Suppressor macrophage (primary cell): ENCODE measurements at regions not wholly inside any gene's neighbourhood (a gene's known extent, or its start where the extent isn't known, plus 50 kb on each side); places are given as distances from the start of the nearest gene placed in this dataset.

Source experiments
- DNase-seq, 4 experiments: peaks; one replicate each; pipeline ENCODE4 v3.0.0-alpha.2; 2020 to 2022

DNA sequence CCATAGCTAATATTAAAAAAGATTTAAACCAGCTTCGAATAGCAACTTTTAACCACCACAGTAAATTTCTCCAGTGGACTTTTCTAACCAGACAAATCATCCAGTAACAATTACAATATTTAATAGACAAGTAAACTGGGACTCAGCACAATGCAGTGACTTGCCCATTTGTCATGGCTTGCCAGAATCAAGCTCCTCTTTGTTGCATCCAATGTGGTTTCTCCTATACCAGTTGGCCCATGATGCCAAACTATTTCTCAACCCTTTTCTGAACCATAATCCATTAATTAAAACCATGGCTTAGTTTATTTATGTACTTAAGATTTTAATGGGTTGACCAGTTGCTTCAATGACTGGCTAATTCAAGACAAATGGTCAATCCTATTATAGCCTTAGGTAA, 64.4 kb downstream of the DIO2 start:
- no peak for DNase-seq

- DNase-seq, result no peak
Observed at GRCh38 chr14:80136358-80136757, 74.9 kb downstream of the DIO2 start.

GRCh38 chr14:80135305-80136088, 75.8 kb downstream of the DIO2 start:
- DNase-seq, result no peak

- no peak for DNase-seq
Observed at GRCh38 chr14:80134321-80134720, 77.0 kb downstream of the DIO2 start.

DNA sequence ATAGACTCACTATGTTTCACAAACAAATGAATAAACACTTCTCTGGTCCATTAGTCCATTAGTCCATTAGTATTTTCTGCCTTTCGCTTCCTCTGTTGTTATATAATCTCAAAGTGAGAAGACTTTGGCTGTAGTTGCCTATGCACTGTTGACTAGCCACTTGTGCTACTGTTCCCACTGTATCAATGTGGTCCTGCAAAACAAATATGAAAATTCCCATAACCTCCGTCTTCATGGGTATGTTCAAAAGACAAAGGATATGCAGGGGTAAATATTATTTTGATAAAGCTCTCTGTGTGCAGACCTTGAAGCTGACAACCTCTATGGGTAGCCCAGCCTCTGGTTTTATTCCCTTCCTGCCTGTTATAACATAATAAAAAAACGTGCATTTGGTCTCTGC, 77.8 kb downstream of the DIO2 start:
- no peak for DNase-seq

DNA sequence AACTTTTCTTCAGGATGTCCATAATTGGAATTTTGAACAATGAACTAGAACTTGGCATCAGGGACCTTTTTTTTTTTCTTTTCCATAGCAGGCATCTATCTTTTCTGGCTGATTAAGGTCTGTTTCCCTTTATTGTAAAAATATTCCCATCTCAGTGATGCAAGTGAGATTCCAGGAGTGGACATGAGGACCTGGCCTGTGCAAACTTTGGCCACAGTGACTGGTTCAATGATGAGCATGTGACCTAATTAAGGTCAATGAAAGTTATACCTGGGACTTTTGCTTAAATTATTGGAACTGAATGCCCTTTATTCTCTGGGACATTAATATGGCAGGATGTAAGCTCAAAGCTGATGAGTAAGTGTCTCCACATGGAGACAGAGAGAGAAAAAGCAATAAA, 83.8 kb downstream of the DIO2 start:
- no peak for DNase-seq

DNA sequence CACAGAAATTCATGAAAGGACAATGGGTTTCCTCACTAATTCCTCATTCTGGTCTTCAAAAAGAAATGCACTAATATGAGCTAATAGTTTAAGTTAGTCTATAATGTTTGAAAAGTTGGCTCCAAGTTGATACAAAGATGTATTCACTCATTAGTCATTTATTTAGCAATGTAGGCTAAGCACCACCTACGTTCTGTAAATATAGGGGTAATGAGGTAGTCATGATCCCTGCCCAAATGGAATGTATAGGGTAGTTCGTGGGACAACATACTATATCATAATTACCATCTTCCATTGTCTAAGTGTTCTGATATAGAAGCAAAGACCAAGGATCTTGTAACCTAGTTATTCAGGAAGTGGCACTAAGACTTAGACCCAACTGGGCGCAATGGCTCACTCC, 86.5 kb downstream of the DIO2 start:
- DNase-seq, result no peak

GRCh38 chr14:80117876-80118275, 93.4 kb downstream of the DIO2 start:
- DNase-seq, result no peak

GRCh38 chr14:80116157-80116556, 95.1 kb downstream of the DIO2 start:
- no peak for DNase-seq

DNA sequence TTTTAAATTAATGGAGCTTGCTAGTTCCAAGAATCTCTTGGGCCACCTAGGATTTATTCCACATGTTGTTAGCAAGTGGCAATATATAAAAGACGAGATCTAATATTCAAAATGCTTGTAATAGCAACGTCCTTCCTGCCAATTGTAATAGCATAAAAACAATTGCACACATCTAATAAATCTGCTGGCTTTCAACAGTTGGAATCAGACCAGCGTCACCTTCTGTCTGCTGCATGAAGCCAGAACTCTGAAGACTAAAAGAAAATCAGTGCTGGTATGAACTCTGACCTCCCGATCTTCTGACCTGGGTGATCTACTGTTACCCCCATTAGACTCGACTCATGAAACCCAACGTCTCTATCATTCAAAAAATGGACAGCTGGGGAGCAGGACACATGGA, 100.6 kb downstream of the DIO2 start:
- DNase-seq, result no peak

DNA sequence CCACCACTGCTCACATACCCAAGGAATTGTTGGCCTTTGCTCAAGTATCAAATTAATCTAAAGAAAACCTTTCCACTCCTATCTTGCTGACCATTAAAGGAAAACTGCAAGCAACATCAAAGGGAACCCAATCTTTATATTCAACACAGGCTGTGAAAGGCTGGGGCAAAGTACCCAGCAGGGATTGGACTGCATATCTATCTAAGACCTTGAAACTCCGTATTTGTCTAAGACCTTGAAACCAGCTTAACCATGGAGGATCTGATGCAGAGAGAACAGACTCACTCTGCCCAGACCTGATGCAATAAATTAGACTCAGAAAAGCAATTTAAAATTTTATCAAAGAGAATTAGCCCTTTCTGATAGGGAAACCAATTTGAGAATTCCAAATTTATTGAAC, 102.2 kb downstream of the DIO2 start:
- no peak for DNase-seq

DNA sequence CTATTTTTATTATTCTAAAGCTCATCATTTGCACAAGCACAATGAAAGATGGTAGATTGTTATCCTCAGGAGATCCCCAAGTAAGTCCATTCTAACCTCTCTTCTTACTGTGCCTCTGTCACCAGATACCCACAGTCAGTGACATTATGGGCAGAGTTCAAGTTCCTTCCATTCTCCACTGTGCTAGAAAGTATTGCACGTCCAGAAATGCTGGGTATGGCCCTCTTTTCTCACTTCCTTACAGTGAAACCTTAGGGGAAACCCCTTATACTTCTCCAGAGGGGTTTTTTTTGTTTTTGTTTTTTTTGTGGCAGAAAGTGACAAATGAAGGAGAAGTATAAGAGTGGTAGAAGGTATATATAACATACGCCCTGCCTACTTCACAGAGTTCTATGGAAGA, 102.9 kb downstream of the DIO2 start:
- DNase-seq, result no peak

DNA sequence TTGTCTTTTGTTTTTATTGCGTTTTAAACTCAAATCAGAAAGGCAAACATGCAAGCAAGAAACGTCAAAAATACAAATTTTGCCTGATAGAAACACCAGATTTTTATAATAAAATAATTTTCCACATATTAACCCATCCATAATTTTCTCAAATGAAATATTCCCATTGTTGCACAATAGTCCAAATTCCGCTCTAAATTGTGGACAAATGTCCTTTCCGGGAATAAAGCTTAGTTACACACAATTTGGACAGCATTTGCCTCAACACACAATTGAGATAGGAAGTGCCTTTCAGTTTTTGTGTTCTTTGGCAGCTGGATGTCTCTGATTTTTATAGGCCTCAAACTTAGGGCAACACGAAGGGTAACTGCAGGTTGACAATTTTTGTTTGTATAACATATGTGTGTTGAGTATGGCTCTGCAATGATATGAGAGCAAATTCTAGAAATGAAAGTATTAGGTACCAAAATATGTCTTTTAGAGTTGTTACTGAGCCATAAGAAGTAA, 105.8 kb downstream of the DIO2 start:
- no peak for DNase-seq

DNA sequence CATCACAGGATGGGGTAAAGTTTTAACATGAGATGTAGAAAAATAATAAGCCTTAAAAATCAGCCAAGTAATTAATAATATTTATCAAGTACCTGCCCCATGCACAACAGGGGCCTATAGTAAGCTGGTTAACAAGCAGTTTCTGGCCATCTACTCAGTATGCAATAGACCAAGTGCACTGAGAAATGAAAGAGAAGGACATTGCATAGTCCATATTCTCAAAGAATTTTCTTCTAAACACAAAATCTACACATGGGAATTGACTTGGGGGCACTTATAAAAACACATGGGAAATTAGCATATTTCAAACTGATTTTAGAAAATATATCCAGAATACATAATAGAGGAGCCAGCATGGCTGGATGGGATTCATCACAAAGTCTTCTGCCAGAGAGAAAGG, 109.5 kb downstream of the DIO2 start:
- DNase-seq, result no peak

DNA sequence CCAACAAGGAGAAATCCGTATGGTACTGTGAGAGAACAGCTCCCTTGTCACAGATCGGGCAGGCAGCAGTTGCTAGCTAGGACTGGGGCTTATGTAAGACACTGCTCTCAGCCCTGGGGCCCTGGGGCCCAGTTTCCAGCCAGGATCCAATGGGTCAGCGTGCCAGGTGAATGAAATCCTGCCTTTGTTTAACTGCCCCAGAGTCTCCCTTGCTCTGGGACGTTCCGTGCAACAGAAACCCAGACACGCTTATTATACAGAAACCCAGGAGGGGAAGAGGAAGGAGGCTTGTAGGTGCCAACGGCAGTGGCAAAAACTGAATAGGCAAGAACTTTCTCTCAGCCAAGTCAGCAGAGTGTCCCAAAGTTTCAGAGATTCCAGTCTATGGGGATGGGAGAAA, 110.6 kb downstream of the DIO2 start:
- no peak for DNase-seq

DNA sequence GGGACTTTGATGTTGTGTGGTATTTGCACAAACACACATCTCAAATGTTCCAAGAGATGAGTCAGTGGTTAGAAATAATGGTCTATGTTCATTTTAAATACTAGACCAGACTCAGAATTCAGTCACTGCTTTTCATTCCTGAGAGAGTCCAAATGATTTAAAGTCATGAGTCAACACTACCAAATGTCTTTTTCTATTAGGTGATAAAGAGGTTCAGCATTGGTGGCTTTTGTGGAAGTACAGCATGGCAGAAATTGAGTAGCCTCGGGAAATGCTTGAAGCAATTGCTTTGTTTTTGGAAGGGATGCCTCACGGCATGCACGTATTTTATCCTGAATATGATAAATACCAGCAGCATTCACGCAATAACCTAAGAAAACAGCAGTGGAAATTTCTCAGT, 115.7 kb downstream of the DIO2 start:
- DNase-seq, result no peak

GRCh38 chr14:80087411-80087810, 123.9 kb downstream of the DIO2 start:
- DNase-seq, result no peak

DNA sequence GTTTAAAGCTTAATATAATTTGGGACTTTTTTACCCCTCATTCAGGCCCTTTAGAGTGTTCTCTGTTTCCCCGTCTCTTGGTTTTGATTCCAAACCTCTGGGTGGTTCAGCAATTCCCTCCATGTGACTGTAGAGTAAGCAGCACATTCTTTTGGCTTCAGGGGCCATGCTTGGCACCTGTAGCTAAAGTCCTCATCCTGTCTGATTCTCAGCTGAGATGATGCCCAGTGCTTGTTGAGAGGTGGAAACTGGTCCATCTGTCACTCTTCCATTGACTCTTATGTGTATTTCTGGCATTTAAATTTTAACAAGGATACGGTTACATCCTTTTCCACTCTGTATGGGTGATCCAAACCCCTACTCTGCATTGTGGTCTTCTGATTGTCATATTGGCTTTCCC, 127.1 kb downstream of the DIO2 start:
- DNase-seq, result no peak

DNA sequence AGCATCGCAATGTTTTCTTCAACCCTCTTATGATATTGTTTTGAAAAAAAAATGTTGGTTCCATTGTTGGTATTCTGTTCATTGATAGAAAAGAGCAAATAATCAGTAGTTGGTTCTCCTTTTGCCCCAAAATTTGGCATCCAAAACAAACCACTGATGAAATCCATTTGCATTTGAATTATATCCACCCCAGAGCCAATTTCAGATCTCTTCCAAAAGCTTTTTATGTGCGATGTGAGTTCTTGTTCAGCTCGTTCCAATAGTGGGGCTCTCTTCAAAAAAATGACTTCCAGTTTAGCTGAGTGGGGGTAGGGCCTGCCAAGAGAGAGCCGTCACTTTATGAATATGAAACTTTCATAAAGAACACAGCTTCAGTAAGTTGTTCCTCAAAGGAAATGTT, 130.7 kb downstream of the DIO2 start:
- no peak for DNase-seq

DNA sequence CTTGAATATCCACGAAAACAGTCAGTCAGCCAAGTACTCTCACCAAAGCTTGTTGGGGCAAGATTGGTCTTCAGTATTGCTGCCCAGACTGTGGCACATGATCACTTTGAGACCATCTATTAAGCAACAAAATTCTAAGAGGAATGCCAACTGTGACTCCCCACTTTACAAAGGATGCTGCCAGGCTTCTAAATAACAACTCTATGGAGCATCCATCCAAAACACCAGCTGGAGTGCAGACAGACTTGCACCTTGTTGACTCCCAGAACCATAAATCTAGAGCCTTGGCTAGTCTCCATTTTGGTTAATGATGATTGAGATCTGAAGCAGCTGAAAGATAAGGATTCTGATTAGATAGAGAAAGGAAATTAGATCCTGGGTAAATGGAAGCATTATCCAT, 132.8 kb downstream of the DIO2 start:
- no peak for DNase-seq

GRCh38 chr14:80077262-80077661, 134.0 kb downstream of the DIO2 start:
- no peak for DNase-seq

DNA sequence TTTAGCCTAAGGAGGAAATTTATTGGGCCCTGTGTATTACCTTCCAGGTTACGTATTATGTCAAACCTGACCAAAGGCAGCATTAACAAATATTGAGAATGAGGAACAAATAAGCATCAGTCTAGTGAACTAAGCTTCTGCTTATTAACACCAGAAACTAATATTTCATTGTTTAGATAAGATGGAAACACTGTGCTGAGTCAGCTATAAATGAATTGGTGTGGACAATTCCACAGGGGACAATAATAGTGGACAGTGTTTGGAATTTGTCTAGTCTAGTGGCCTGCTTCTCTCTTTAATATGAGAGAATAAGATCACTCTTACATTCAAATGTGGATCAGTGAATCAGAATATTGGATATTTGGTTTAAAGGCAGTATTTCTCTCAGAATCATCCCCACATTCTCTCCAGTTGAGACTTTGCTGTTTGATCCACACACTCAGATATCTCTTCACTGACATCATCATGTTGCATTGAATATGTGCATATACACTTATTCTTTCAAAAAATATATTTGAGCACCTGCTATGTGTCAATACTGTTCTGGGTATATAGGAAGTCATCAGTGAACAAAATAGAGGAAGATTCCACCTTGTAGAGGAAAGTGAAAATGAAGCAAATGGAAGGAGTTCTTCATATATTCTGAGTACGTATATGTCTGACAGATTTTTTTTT, 136.3 kb downstream of the DIO2 start:
- no peak for DNase-seq

DNA sequence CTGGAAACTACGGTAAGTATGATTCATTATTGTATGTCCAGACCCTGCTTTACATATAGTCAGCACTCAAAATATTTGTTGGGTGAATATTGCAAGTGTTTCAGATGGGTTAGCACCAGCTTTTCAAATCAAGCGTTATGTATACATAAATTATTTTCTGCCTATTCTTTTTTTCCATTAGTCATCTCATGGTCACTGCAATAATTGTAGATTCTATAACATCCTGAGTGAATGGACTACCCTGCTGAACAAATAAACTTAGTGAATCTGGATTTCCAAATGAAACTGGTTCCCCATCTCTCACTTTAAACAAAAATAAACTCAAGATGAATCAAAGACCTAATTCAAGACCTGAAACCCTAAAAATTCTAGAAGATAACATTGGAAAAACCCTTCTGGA, 152.3 kb downstream of the DIO2 start:
- DNase-seq, result no peak

DNA sequence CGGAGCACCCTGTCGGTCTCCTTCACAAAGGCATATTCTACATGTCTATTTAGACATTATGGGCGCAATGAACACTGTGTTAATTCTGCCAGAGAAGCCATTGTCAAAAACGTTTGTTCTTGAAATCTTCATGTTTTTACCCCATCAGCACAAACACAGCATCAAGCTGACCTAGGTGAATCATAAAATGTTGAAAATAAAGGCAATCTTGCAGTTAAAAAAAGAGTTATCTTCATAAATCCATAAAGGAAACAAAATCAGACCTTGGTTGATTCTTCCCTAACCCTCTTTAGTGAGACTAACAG, 154.9 kb downstream of the DIO2 start:
- no peak for DNase-seq
